ENCODE measurements at regions not wholly inside any gene's neighbourhood (a gene's known extent, or its start where the extent isn't known, plus 50 kb on each side); places are given as distances from the start of the nearest gene placed in this dataset.

DNA sequence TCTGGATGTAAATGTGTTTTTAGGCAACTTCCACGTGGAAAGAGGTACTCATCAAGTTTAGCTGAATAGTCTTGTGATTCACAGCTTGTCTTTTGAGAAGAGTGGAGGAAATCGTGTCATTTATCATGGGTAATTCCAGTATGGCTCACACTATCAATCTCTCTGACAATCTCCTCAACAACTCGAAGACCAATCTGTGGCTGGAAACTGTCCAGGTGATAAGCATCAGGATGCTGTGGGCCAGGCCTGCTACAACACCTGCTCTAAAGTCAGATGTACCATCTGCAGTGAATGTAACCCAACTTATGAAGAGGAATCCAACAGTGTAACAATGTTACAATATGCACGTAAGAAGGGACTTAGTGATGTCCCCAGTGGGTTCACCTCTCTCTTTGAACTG lies 132.1 kb upstream of the GK2 start:
- no peak for TF ChIP-seq EZH2 (IDR thresholded peaks at IDR 0.05)
- TF ChIP-seq POLR2AphosphoS5 (IDR thresholded peaks at IDR 0.05; ENCODE audit: borderline replicate concordance, low read depth, low read length): no peak

All from SK-N-MC (cell line).